ENCODE measurements at regions not wholly inside any gene's neighbourhood (a gene's known extent, or its start where the extent isn't known, plus 50 kb on each side); places are given as distances from the start of the nearest gene placed in this dataset.

- H3K27ac Mint-ChIP-seq: no peak overlapping the region
These were observed 57.7 kb upstream of the FAM20C start for GRCh38 chr7:134561-135256.

GRCh38 chr7:135257-135653 lies 57.1 kb upstream of the FAM20C start:
- H3K27me3 Mint-ChIP-seq: peaks cover 23% of the 10 kb centered on the region
- H3K36me3 Mint-ChIP-seq: no peaks in the 10 kb centered on the region
- no peaks in the 10 kb centered on the region for H3K4me1 Mint-ChIP-seq
- ATAC-seq: no peak
- H3K27ac Mint-ChIP-seq: no peak overlapping the region
- H3K4me3 Mint-ChIP-seq: no peak overlapping the region
- H3K9me3 Mint-ChIP-seq: no peaks in the 10 kb centered on the region

More at GRCh38 chr7:134561-135256, 57.7 kb upstream of the FAM20C start:
- peaks cover 22% of the 10 kb centered on the region for H3K27me3 Mint-ChIP-seq
- no peaks in the 10 kb centered on the region for H3K36me3 Mint-ChIP-seq
- H3K4me1 Mint-ChIP-seq: peaks cover 4% of the 10 kb centered on the region
- no peaks in the 10 kb centered on the region for H3K9me3 Mint-ChIP-seq
- H3K4me3 Mint-ChIP-seq: no peak overlapping the region
- no peak for ATAC-seq

- H3K4me1 Mint-ChIP-seq: no peaks in the 10 kb centered on the region
- H3K36me3 Mint-ChIP-seq: no peaks in the 10 kb centered on the region
- no peaks in the 10 kb centered on the region for H3K9me3 Mint-ChIP-seq
- H3K4me3 Mint-ChIP-seq: no peak overlapping the region
- no peak overlapping the region for H3K27ac Mint-ChIP-seq
- H3K27me3 Mint-ChIP-seq: peaks cover 23% of the 10 kb centered on the region
- ATAC-seq: no peak
These were observed 56.4 kb upstream of the FAM20C start for GRCh38 chr7:135731-136645.

- Mint-ChIP-seq H3K9me3 (no peaks in the 10 kb centered on the region), H3K36me3 (no peaks in the 10 kb centered on the region), H3K4me3 (no peak overlapping the region), H3K4me1 (no peaks in the 10 kb centered on the region), H3K27ac (no peak overlapping the region), H3K27me3 (peaks cover 33% of the 10 kb centered on the region)
- ATAC-seq: no peak
These were observed 55.1 kb upstream of the FAM20C start for GRCh38 chr7:137094-137891.

GRCh38 chr7:139131-139530 lies 53.2 kb upstream of the FAM20C start:
- Mint-ChIP-seq H3K9me3 (no peaks in the 10 kb centered on the region), H3K36me3 (no peaks in the 10 kb centered on the region), H3K4me1 (peaks cover 7% of the 10 kb centered on the region), H3K4me3 (no peak overlapping the region), H3K27me3 (peaks cover 22% of the 10 kb centered on the region), H3K27ac (no peak overlapping the region)
- ATAC-seq: no peak

GRCh38 chr7:139561-140243 lies 52.7 kb upstream of the FAM20C start:
- H3K27ac Mint-ChIP-seq: no peak overlapping the region
- no peaks in the 10 kb centered on the region for H3K9me3 Mint-ChIP-seq
- peaks cover 13% of the 10 kb centered on the region for H3K4me1 Mint-ChIP-seq
- no peak overlapping the region for H3K4me3 Mint-ChIP-seq
- ATAC-seq: no peak
- H3K36me3 Mint-ChIP-seq: peaks cover 5% of the 10 kb centered on the region
- H3K27me3 Mint-ChIP-seq: peaks cover 22% of the 10 kb centered on the region

GRCh38 chr7:140996-141395 lies 51.4 kb upstream of the FAM20C start:
- Mint-ChIP-seq H3K4me1 (peaks cover 17% of the 10 kb centered on the region), H3K4me3 (no peak overlapping the region), H3K27me3 (peaks cover 22% of the 10 kb centered on the region), H3K36me3 (peaks cover 12% of the 10 kb centered on the region), H3K27ac (no peak overlapping the region), H3K9me3 (no peaks in the 10 kb centered on the region)
- ATAC-seq: no peak

- no peak for ATAC-seq
- Mint-ChIP-seq H3K27ac (no peak overlapping the region), H3K4me1 (peaks cover 17% of the 10 kb centered on the region), H3K4me3 (no peak overlapping the region), H3K36me3 (peaks cover 18% of the 10 kb centered on the region), H3K27me3 (peaks cover 22% of the 10 kb centered on the region), H3K9me3 (no peaks in the 10 kb centered on the region)
These were observed 50.0 kb upstream of the FAM20C start for GRCh38 chr7:142248-142941.
